GM13976 (cell line): ENCODE measurements at regions not wholly inside any gene's neighbourhood (a gene's known extent, or its start where the extent isn't known, plus 50 kb on each side); places are given as distances from the start of the nearest gene placed in this dataset.

Experiments
- DNase-seq: peaks from one replicate; pipeline ENCODE4 v3.0.0; 2012; ENCODE audit warnings: low spot score
- in situ Hi-C: fragments of 300-500 bp; cut with MboI; formaldehyde crosslinking; loops from one replicate; pipeline ENCODE4 v1.12.0; 2022; ENCODE audit warnings: low sequenced_read_pairs, mixed read lengths, inconsistent platforms; ENCODE audit not compliant: unreplicated experiment
- TF ChIP-seq, protein P1 (sequence below): IDR thresholded peaks from 2 replicates; pipeline ENCODE4 v1.5.1; 2012; ENCODE audit warnings: borderline replicate concordance, mild to moderate bottlenecking; ENCODE audit not compliant: insufficient read depth; ENCODE audit errors: extremely low read depth, missing control alignments, control extremely low read depth

DNA sequence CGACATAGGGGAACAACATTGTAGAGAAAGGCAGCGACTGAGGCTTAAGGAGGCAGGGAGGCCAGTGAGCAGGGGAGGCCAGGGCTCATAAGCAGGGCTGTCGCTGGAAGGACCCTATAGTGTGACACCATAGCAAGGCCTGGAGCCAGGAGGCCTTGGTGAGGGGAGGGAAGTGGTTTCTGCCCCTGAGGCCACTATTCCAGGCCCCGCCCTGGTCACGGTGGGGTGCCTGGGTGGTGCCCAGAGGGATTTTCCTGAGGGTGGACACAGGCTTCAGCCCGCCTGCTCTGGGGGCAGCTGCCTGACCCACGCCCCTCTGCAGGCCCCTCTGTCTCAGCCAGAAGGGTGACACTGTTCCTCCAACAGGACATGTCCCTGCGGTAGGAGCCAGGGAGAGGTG is 147.8 kb upstream of the IQSEC1 start:
- TF ChIP-seq, protein P1, sequence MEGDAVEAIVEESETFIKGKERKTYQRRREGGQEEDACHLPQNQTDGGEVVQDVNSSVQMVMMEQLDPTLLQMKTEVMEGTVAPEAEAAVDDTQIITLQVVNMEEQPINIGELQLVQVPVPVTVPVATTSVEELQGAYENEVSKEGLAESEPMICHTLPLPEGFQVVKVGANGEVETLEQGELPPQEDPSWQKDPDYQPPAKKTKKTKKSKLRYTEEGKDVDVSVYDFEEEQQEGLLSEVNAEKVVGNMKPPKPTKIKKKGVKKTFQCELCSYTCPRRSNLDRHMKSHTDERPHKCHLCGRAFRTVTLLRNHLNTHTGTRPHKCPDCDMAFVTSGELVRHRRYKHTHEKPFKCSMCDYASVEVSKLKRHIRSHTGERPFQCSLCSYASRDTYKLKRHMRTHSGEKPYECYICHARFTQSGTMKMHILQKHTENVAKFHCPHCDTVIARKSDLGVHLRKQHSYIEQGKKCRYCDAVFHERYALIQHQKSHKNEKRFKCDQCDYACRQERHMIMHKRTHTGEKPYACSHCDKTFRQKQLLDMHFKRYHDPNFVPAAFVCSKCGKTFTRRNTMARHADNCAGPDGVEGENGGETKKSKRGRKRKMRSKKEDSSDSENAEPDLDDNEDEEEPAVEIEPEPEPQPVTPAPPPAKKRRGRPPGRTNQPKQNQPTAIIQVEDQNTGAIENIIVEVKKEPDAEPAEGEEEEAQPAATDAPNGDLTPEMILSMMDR, result no peak
- in situ Hi-C loops, result no loop called here
- DNase-seq, result no peak

DNA sequence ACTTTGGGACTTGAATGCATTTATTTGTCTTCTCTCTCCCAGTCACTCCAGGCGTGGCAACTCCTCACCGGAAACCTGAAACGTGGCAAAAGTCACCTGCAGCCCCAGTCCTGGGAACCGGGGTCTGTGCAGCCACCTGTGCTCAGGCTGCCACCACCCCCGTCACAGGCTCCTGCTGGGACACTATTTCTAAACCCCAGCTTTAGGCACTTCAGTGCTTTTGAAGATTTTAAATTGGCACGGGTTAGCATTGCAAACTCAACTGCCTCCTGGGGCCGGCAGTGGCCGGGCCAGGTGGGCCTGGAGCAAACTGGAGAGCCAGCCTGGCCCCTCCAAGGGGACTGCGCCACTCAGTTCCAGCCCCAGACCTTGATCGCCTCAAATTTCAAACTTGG is 146.7 kb upstream of the IQSEC1 start:
- DNase-seq, result no peak
- TF ChIP-seq, protein P1, result no peak
- in situ Hi-C loops, result no loop called here

DNA sequence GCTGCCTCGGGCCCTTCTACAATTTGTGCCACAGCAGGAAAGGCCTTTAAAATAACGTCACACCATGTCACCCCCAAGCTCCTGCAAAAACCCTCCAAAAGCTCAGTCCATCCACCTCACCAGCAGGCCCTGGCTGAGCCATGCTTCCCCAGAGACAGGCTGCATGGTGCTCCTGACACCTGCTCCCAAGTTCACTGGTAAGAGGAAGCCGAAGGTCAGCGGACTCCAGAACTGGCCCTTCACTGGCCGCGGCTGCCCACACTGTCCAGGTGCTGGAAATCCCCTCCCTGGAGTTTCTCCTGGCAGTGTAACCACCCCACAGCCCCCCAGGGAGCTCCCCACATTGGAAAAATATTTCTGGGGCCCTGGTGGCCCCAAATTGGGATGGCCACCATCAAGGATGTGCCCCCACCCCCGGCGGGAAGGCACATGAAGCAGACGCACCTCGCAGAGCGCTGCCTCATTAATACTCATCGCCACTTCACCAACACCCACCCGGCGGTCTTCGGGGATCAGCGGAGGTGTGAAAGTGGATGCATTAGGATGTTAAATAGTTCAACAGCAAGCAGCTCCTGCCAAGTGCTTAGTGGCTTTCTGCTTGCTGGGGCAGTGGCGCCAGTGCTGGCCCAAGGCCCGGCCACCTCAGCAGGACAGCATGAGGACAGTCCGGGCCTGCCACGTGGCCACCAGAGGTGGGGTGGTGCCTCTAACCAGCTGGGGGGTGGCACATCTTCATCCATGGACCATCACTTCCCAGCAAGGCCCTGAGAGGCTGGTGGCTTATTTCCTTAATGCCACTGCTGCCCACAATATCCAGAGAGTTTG is 146.1 kb upstream of the IQSEC1 start:
- TF ChIP-seq, protein P1, result no peak
- DNase-seq, result no peak
- in situ Hi-C loops, result no loop called here

DNA sequence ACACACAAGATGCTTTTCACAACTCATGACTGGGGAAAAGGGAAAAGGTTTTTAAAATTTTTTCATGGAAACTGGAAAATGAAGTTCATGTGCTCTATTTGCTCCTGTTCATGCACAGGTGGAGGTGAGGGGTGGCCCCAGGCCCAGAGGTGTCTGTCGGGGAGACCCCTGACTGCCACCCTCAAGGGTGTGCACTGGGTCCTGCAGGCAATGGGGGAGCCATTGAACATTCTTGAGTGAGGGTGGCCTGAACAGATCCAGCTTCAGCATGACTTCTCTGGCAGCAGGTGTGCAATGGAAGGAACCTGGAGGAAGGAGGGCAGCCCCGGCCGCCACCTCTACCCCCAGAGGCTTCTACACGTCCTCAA is 145.3 kb upstream of the IQSEC1 start:
- in situ Hi-C loops, result no loop called here
- TF ChIP-seq, protein P1, result no peak
- no peak for DNase-seq

DNA sequence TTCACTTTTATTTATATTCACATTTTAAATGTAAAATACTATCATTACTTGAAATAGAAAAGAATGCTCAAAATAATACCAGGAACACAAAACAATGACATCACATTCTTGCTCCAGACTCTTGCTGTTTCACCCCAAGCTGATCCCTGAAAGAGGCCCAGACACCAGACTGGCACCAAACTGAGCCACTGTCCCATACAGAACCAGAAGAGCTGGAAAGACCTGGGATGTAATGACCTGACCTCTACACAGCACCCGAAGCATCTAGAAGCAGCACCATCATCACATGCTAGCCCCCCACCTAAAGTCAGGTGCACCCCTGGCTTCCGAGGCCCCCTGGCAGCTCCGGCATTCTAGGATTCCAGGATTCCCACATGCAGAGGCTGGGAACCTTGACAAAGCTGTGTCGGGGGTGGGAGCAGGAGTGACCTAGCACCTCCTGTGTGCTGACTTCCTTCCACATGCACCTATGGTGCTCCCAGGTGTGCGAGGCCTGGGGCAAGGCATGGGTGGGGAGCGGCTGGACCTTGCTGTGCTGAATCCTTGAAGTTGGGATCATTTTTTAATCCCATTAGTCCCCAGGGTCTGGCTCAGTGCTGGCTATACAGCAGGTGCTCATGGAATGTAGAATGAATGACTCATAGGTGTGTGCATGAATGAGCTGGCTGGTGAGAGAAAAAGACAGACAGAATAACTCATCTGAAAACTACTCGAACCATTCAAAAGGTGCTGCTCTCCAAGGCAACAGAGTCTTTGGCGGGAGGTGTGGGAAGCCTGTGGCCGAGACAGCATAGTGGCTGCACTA is 144.7 kb upstream of the IQSEC1 start:
- in situ Hi-C loops, result no loop called here
- DNase-seq, result no peak
- TF ChIP-seq, protein P1, result no peak

DNA sequence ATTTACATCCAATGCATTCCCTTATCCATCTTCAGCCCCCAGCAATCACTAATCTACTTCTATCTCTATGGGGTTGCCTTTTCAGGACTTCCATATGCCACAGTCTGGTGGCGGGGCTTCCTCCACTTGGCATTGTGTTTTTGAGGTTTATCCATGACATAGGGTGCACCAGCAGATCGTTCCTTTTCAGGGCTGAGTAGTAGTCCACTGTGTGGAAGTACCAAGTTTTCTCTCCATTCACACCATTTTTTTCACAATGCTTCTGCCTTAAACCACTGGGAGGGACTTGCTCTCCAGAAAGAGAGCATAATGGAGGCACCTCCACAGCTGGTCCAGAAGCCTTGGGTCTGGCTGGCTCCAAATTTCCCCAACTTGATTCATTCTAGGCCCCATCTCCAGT is 144.0 kb upstream of the IQSEC1 start:
- in situ Hi-C loops, result no loop called here
- DNase-seq, result no peak
- TF ChIP-seq, protein P1, result no peak
